Neuronal stem cell (in vitro differentiated cells): ENCODE measurements at regions not wholly inside any gene's neighbourhood (a gene's known extent, or its start where the extent isn't known, plus 50 kb on each side); places are given as distances from the start of the nearest gene placed in this dataset.

Source experiments
- DNase-seq: peaks from one replicate; pipeline ENCODE4 v3.0.0-alpha.2; 2013; ENCODE audit warnings: low spot score
- H2AFZ ChIP-seq: one replicate; pipeline ENCODE4 v1.6.1; 2013; ENCODE audit warnings: mild to moderate bottlenecking, low read length, inconsistent platforms
- H2AK5ac ChIP-seq: 2 replicates; pipeline ENCODE4 v1.6.1; 2013; ENCODE audit warnings: low read depth, mild to moderate bottlenecking, inconsistent platforms, low read length, moderate library complexity, mixed read lengths
- H2BK120ac ChIP-seq: 2 replicates; pipeline ENCODE4 v1.6.1; 2013; ENCODE audit warnings: low read depth, mild to moderate bottlenecking, inconsistent platforms, low read length, moderate library complexity, mixed read lengths
- H2BK12ac ChIP-seq: one replicate; pipeline ENCODE4 v1.6.1; 2013; ENCODE audit warnings: low read length, inconsistent platforms
- H2BK15ac ChIP-seq: 2 replicates; pipeline ENCODE4 v1.6.1; 2013; ENCODE audit warnings: mild to moderate bottlenecking, low read length, inconsistent platforms, mixed read lengths
- H2BK5ac ChIP-seq: one replicate; pipeline ENCODE4 v1.6.1; 2013; ENCODE audit warnings: inconsistent platforms, mild to moderate bottlenecking, low read length, moderate library complexity
- H3K14ac ChIP-seq: one replicate; pipeline ENCODE4 v1.6.1; 2013; ENCODE audit warnings: low read length, inconsistent platforms
- H3K18ac ChIP-seq: 2 replicates; pipeline ENCODE4 v1.6.1; 2013; ENCODE audit warnings: low read length, inconsistent platforms
- H3K23ac ChIP-seq: 2 replicates; pipeline ENCODE4 v1.6.1; 2013; ENCODE audit warnings: low read depth, mild to moderate bottlenecking, mixed read lengths, low read length, inconsistent platforms; ENCODE audit not compliant: poor library complexity
- H3K27ac ChIP-seq: replicated peaks from 3 replicates; pipeline ENCODE4 v1.5.1; 2013; ENCODE audit warnings: low read length, inconsistent platforms
- H3K27me3 ChIP-seq, 3 experiments: 2 replicates each; pipeline ENCODE4 v1.6.1; 2013; ENCODE audit warnings: low read length in 3 of 3, mild to moderate bottlenecking in 2 of 3, inconsistent platforms in 1 of 3, low read depth in 1 of 3, mixed read lengths in 1 of 3, moderate library complexity in 1 of 3; ENCODE audit not compliant: control insufficient read depth in 3 of 3, insufficient read depth in 3 of 3
- H3K36me3 ChIP-seq, 2 donors: replicated peaks in 1 of 2; 2 replicates each; pipeline ENCODE4 v1.6.1; 2013; ENCODE audit warnings: low read length in 2 of 2; ENCODE audit not compliant: control insufficient read depth in 2 of 2, insufficient read depth in 2 of 2
- H3K4ac ChIP-seq: 2 replicates; pipeline ENCODE4 v1.6.1; 2013; ENCODE audit warnings: inconsistent platforms, mild to moderate bottlenecking, low read length, moderate library complexity
- H3K4me1 ChIP-seq, 2 donors: 1 replicate in 1 of 2; 2 replicates in 1 of 2; pipeline ENCODE4 v1.6.1; 2013; ENCODE audit warnings: low read length in 2 of 2, low read depth in 1 of 2; ENCODE audit not compliant: control insufficient read depth in 2 of 2, insufficient read depth in 1 of 2
- H3K4me2 ChIP-seq: one replicate; pipeline ENCODE4 v1.6.1; 2013; ENCODE audit warnings: mild to moderate bottlenecking, low read length, inconsistent platforms; ENCODE audit not compliant: insufficient read depth, poor library complexity, severe bottlenecking
- H3K4me3 ChIP-seq, 2 donors: 2 replicates each; pipeline ENCODE4 v1.5.1; 2013; ENCODE audit warnings: low read length in 2 of 2, mild to moderate bottlenecking in 2 of 2, inconsistent platforms in 1 of 2, moderate library complexity in 1 of 2
- H3K79me1 ChIP-seq: one replicate; pipeline ENCODE4 v1.6.1; 2013; ENCODE audit warnings: low read depth, mild to moderate bottlenecking, inconsistent platforms, low read length, moderate library complexity
- H3K9ac ChIP-seq: one replicate; pipeline ENCODE4 v1.6.1; 2013; ENCODE audit warnings: mild to moderate bottlenecking, low read depth, low read length, inconsistent platforms; ENCODE audit not compliant: poor library complexity
- H3K9me3 ChIP-seq, 2 donors: replicated peaks in 1 of 2; 2 replicates each; pipeline versions ENCODE3 to v1.6.1; 2013; ENCODE audit warnings: low read length in 2 of 2, mild to moderate bottlenecking in 2 of 2, inconsistent platforms in 1 of 2, low read depth in 1 of 2, mixed read lengths in 1 of 2, moderate library complexity in 1 of 2; ENCODE audit not compliant: control insufficient read depth in 2 of 2, insufficient read depth in 1 of 2
- H4K8ac ChIP-seq: one replicate; pipeline ENCODE4 v1.6.1; 2013; ENCODE audit warnings: low read depth, mild to moderate bottlenecking, inconsistent platforms, low read length, moderate library complexity
- H4K91ac ChIP-seq: one replicate; pipeline ENCODE4 v1.6.1; 2013; ENCODE audit warnings: low read length, low read depth, mild to moderate bottlenecking, inconsistent platforms; ENCODE audit not compliant: poor library complexity
- WGBS, 2 donors: extraction: QIAGEN DNeasy Blood & Tissue Kit; methylation state at CpG; one replicate each; pipeline ENCODE4 v1.1.7; 2013; ENCODE audit warnings: missing lambda C conversion rate in 2 of 2, mixed read lengths in 1 of 2; ENCODE audit not compliant: insufficient read length in 2 of 2, insufficient replicate concordance in 1 of 2; ENCODE audit errors: extremely low coverage in 2 of 2; 5-methylcytosine and 5-hydroxymethylcytosine counted together

- H3K18ac ChIP-seq, result no peak overlapping the region
- H2BK5ac ChIP-seq, result no peak overlapping the region
- no peaks in the 10 kb centered on the region for H3K4me1 ChIP-seq
- no CpG with 5 or more reads among the region's 1 CpG for WGBS, 2 donors
- no peak overlapping the region for H3K14ac ChIP-seq
- no peaks in the 10 kb centered on the region for H3K27me3 ChIP-seq
- no peak overlapping the region for H3K4me2 ChIP-seq
- H2BK15ac ChIP-seq, result no peak overlapping the region
- no peaks in the 10 kb centered on the region for H3K9me3 ChIP-seq
- H2AFZ ChIP-seq, result no peak overlapping the region
- no peak overlapping the region for H3K27ac ChIP-seq
- no peak overlapping the region for H3K4me3 ChIP-seq
- H3K9ac ChIP-seq, result no peak overlapping the region
- no peaks in the 10 kb centered on the region for H3K79me1 ChIP-seq
- H2BK12ac ChIP-seq, result no peak overlapping the region
- H2BK120ac ChIP-seq, result no peak overlapping the region
- no peaks in the 10 kb centered on the region for H3K36me3 ChIP-seq
- no peak overlapping the region for H4K8ac ChIP-seq
- no peak overlapping the region for H3K23ac ChIP-seq
- no peak overlapping the region for H3K4ac ChIP-seq
- no peak overlapping the region for H4K91ac ChIP-seq
- H2AK5ac ChIP-seq, result no peak overlapping the region
- DNase-seq, result no peak
These were observed 87.9 kb upstream of the ETAA1 start for GRCh38 chr2:67309281-67309680.

GRCh38 chr2:67311536-67311935 lies 85.6 kb upstream of the ETAA1 start:
- no peak overlapping the region for H2BK15ac ChIP-seq
- no peak overlapping the region for H3K9ac ChIP-seq
- H3K18ac ChIP-seq, result no peak overlapping the region
- H3K4me2 ChIP-seq, result no peak overlapping the region
- H3K23ac ChIP-seq, result no peak overlapping the region
- H2BK12ac ChIP-seq, result no peak overlapping the region
- no peak overlapping the region for H3K4me3 ChIP-seq
- H2BK120ac ChIP-seq, result no peak overlapping the region
- H3K14ac ChIP-seq, result no peak overlapping the region
- no peaks in the 10 kb centered on the region for H3K79me1 ChIP-seq
- H3K27ac ChIP-seq, result no peak overlapping the region
- DNase-seq, result no peak
- no peaks in the 10 kb centered on the region for H3K4me1 ChIP-seq
- H2BK5ac ChIP-seq, result no peak overlapping the region
- H3K9me3 ChIP-seq, result no peaks in the 10 kb centered on the region
- no peak overlapping the region for H3K4ac ChIP-seq
- H2AK5ac ChIP-seq, result no peak overlapping the region
- no peak overlapping the region for H4K8ac ChIP-seq
- H3K27me3 ChIP-seq, result no peaks in the 10 kb centered on the region
- no peak overlapping the region for H2AFZ ChIP-seq
- WGBS, 2 donors, result no CpG with 5 or more reads among the region's 2 CpGs
- H4K91ac ChIP-seq, result no peak overlapping the region
- no peaks in the 10 kb centered on the region for H3K36me3 ChIP-seq

- Histone ChIP-seq H3K9me3 (no peaks in the 10 kb centered on the region), H3K36me3 (no peaks in the 10 kb centered on the region), H2BK5ac (no peak overlapping the region), H2BK15ac (no peak overlapping the region), H3K4ac (no peak overlapping the region), H2BK120ac (no peak overlapping the region), H3K4me2 (no peak overlapping the region), H3K9ac (no peak overlapping the region), H3K18ac (no peak overlapping the region), H4K8ac (no peak overlapping the region), H3K79me1 (no peaks in the 10 kb centered on the region), H3K4me3 (no peak overlapping the region), H3K14ac (no peak overlapping the region), H3K27ac (no peak overlapping the region), H2AK5ac (no peak overlapping the region), H3K23ac (no peak overlapping the region), H2BK12ac (no peak overlapping the region), H3K27me3 (no peaks in the 10 kb centered on the region), H3K4me1 (no peaks in the 10 kb centered on the region), H4K91ac (no peak overlapping the region), H2AFZ (no peak overlapping the region)
- no peak for DNase-seq
- WGBS, 2 donors, result no CpG with 5 or more reads among the region's 1 CpG
These were observed 84.3 kb upstream of the ETAA1 start for GRCh38 chr2:67312871-67313270.

GRCh38 chr2:67313536-67313935 lies 83.6 kb upstream of the ETAA1 start:
- no peak overlapping the region for H4K8ac ChIP-seq
- H2BK120ac ChIP-seq, result no peak overlapping the region
- H3K79me1 ChIP-seq, result no peaks in the 10 kb centered on the region
- no peak for DNase-seq
- no peak overlapping the region for H2AFZ ChIP-seq
- H3K9me3 ChIP-seq, result no peaks in the 10 kb centered on the region
- no peak overlapping the region for H4K91ac ChIP-seq
- H2BK5ac ChIP-seq, result no peak overlapping the region
- WGBS, 2 donors, result no CpG with 5 or more reads among the region's 1 CpG
- no peak overlapping the region for H3K4ac ChIP-seq
- no peak overlapping the region for H2BK15ac ChIP-seq
- no peak overlapping the region for H2AK5ac ChIP-seq
- H3K36me3 ChIP-seq, result no peaks in the 10 kb centered on the region
- no peak overlapping the region for H3K4me2 ChIP-seq
- H3K9ac ChIP-seq, result no peak overlapping the region
- H3K23ac ChIP-seq, result no peak overlapping the region
- H3K14ac ChIP-seq, result no peak overlapping the region
- no peak overlapping the region for H3K27ac ChIP-seq
- H3K4me3 ChIP-seq, result no peak overlapping the region
- H3K4me1 ChIP-seq, result peaks cover 0 to under 1% of the 10 kb centered on the region in 2 donors
- no peak overlapping the region for H2BK12ac ChIP-seq
- H3K18ac ChIP-seq, result no peak overlapping the region
- no peaks in the 10 kb centered on the region for H3K27me3 ChIP-seq
